ENCODE measurements at regions not wholly inside any gene's neighbourhood (a gene's known extent, or its start where the extent isn't known, plus 50 kb on each side); places are given as distances from the start of the nearest gene placed in this dataset.

DNA sequence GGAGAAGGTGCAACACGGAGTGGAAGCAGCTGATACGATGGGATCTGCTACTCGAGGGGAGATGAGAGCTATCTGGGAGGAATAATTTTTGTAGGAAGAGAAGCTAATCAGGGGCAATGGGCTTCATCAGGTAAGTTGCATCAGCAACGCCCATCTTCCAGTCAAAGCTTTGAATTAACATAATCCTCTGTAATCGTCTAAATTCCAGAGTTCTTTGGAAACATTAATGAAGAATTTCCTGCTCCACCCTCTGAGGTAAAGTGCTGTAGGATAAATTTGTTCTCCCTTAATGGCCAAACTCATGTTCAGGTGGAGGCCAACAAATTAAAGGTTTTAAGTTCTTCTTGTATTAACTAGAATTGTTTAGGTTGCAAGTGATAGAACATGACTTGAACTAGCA, 94.0 kb upstream of the KAZN start:
- TF ChIP-seq, protein P1, sequence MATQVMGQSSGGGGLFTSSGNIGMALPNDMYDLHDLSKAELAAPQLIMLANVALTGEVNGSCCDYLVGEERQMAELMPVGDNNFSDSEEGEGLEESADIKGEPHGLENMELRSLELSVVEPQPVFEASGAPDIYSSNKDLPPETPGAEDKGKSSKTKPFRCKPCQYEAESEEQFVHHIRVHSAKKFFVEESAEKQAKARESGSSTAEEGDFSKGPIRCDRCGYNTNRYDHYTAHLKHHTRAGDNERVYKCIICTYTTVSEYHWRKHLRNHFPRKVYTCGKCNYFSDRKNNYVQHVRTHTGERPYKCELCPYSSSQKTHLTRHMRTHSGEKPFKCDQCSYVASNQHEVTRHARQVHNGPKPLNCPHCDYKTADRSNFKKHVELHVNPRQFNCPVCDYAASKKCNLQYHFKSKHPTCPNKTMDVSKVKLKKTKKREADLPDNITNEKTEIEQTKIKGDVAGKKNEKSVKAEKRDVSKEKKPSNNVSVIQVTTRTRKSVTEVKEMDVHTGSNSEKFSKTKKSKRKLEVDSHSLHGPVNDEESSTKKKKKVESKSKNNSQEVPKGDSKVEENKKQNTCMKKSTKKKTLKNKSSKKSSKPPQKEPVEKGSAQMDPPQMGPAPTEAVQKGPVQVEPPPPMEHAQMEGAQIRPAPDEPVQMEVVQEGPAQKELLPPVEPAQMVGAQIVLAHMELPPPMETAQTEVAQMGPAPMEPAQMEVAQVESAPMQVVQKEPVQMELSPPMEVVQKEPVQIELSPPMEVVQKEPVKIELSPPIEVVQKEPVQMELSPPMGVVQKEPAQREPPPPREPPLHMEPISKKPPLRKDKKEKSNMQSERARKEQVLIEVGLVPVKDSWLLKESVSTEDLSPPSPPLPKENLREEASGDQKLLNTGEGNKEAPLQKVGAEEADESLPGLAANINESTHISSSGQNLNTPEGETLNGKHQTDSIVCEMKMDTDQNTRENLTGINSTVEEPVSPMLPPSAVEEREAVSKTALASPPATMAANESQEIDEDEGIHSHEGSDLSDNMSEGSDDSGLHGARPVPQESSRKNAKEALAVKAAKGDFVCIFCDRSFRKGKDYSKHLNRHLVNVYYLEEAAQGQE (IDR thresholded peaks at IDR 0.05; ENCODE audit: low read depth) = no peak
- no peak for TF ChIP-seq TAF1 (IDR thresholded peaks at IDR 0.05; ENCODE audit: low read depth)
- no peak for TF ChIP-seq CREB1 (IDR thresholded peaks at IDR 0.05; ENCODE audit: low read depth)
- no peak for TF ChIP-seq NFIC (IDR thresholded peaks at IDR 0.05)
- no peak for TF ChIP-seq YY1 (IDR thresholded peaks at IDR 0.05; ENCODE audit: low read depth)
- no peak for TF ChIP-seq EP300 (IDR thresholded peaks at IDR 0.05; ENCODE audit: borderline replicate concordance)
- TF ChIP-seq FOXM1 (IDR thresholded peaks at IDR 0.05; ENCODE audit: borderline replicate concordance, low read depth) = no peak
- no peak for TF ChIP-seq CEBPB (IDR thresholded peaks at IDR 0.05)
- TF ChIP-seq ZBTB7A (IDR thresholded peaks at IDR 0.05; ENCODE audit: low read depth) = no peak
- TF ChIP-seq EGR1 (IDR thresholded peaks at IDR 0.05) = no peak
- TF ChIP-seq, protein P2, sequence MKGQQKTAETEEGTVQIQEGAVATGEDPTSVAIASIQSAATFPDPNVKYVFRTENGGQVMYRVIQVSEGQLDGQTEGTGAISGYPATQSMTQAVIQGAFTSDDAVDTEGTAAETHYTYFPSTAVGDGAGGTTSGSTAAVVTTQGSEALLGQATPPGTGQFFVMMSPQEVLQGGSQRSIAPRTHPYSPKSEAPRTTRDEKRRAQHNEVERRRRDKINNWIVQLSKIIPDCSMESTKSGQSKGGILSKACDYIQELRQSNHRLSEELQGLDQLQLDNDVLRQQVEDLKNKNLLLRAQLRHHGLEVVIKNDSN (IDR thresholded peaks at IDR 0.05) = no peak
- TF ChIP-seq, protein P3, sequence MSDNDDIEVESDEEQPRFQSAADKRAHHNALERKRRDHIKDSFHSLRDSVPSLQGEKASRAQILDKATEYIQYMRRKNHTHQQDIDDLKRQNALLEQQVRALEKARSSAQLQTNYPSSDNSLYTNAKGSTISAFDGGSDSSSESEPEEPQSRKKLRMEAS (IDR thresholded peaks at IDR 0.05) = no peak
- TF ChIP-seq TCF12 (IDR thresholded peaks at IDR 0.05; ENCODE audit: low read depth) = no peak
